Panc1 (cell line): ENCODE measurements at regions not wholly inside any gene's neighbourhood (a gene's known extent, or its start where the extent isn't known, plus 50 kb on each side); places are given as distances from the start of the nearest gene placed in this dataset.

Experiments
- ATAC-seq: fragments of 200-7000 bp; cut with Tn5 transposase; 2 replicates; pipeline ENCODE4 v1.9.1; 2020; ENCODE audit warnings: mild to moderate bottlenecking, moderate library complexity
- BruUV-seq: library from RNA; stranded (reverse); fragments of 400-500 nt; replicated peaks from 2 replicates; lab custom pipeline; 2021; lab: Mats Ljungman, UMichigan
- CTCF ChIA-PET: fragments of 300-600 bp; sonication (Branson Sonifier 250); formaldehyde crosslinking; loops from one replicate; lab custom pipeline; 2022; ENCODE audit warnings: antibody characterized with exemption; lab: Charles Lee
- POLR2A ChIA-PET: fragments of 300-600 bp; sonication (Branson Sonifier 250); formaldehyde crosslinking; loops from one replicate; lab custom pipeline; 2022; ENCODE audit warnings: antibody characterized with exemption; lab: Charles Lee
- DNase-seq: peaks from one replicate; pipeline ENCODE4 v3.0.0-alpha.2; 2010; ENCODE audit warnings: low read depth, low spot score
- H3K27ac ChIP-seq: 2 replicates; pipeline ENCODE4 v1.5.1; 2011; ENCODE audit warnings: mild to moderate bottlenecking, low read length, inconsistent platforms
- H3K27me3 ChIP-seq: fragments of 200-500 bp; sonication (Bioruptor generic); 2 replicates; pipeline ENCODE4 v1.6.0; 2014; ENCODE audit warnings: low read length, inconsistent platforms; ENCODE audit not compliant: control insufficient read depth, insufficient read depth
- H3K36me3 ChIP-seq: fragments of 200-500 bp; sonication (Bioruptor generic); 2 replicates; pipeline ENCODE4 v1.5.1; 2014; ENCODE audit warnings: inconsistent platforms, mild to moderate bottlenecking, low read length, moderate library complexity; ENCODE audit not compliant: control insufficient read depth, insufficient read depth
- H3K4me1 ChIP-seq: 2 replicates; pipeline ENCODE4 v1.5.1; 2011; ENCODE audit warnings: inconsistent platforms, mild to moderate bottlenecking, low read length, moderate library complexity; ENCODE audit not compliant: control insufficient read depth, insufficient read depth
- H3K4me3 ChIP-seq, 2 experiments: 2 replicates each; pipeline ENCODE4 v1.5.1; 2011 to 2012; ENCODE audit warnings: low read depth in 2 of 2, low read length in 2 of 2, mild to moderate bottlenecking in 2 of 2, inconsistent platforms in 1 of 2, moderate library complexity in 1 of 2
- H3K9me3 ChIP-seq: fragments of 200-500 bp; sonication (Bioruptor generic); 2 replicates; pipeline ENCODE4 v1.5.1; 2014; ENCODE audit warnings: low read depth, mild to moderate bottlenecking, inconsistent platforms, low read length, moderate library complexity; ENCODE audit not compliant: control insufficient read depth, insufficient read depth
- POLR2AphosphoS5 ChIP-seq: IDR thresholded peaks from 2 replicates; pipeline ENCODE4 v1.6.1; 2012; ENCODE audit warnings: mild to moderate bottlenecking, low read depth, low read length, moderate library complexity
- REST ChIP-seq, 2 experiments: IDR thresholded peaks; 2 replicates each; pipeline ENCODE4 v1.6.1; 2011 to 2012; ENCODE audit warnings: low read depth in 2 of 2, control low read depth in 1 of 2, low read length in 1 of 2, mild to moderate bottlenecking in 1 of 2, moderate library complexity in 1 of 2; ENCODE audit not compliant: insufficient read depth in 1 of 2
- SIN3A ChIP-seq: IDR thresholded peaks from 2 replicates; pipeline ENCODE4 v1.6.1; 2012; ENCODE audit warnings: low read depth, mild to moderate bottlenecking, low read length, moderate library complexity, borderline replicate concordance; ENCODE audit not compliant: insufficient read depth
- TCF7L2 ChIP-seq: IDR thresholded peaks from 2 replicates; pipeline ENCODE4 v1.6.1; 2011; ENCODE audit warnings: mild to moderate bottlenecking, low read depth, low read length, inconsistent platforms
- in situ Hi-C: cut with HindIII; loops from 2 replicates; pipeline ENCODE4 v1.10.0; 2016; ENCODE audit warnings: low sequenced_read_pairs, low pct_unique_long_range_greater_than_20kb
- intact Hi-C: fragments of 100-400 bp; cut with micrococcal nuclease; formaldehyde crosslinking; loops from one replicate; pipeline ENCODE4 v1.10.0; 2022; ENCODE audit not compliant: unreplicated experiment
- TF ChIP-seq, protein P1 (sequence below): fragments of 450-650 bp; IDR thresholded peaks from 2 replicates; pipeline ENCODE4 v1.5.1; 2017; ENCODE audit warnings: mild to moderate bottlenecking

- ChIA-PET POLR2A (no interaction called here), CTCF (interaction anchor here (0.7 kb wide), 1 partner anchor 25 kb away, joined by 4 read pairs; no protein-coding TSS in a partner anchor)
- no peak overlapping the region for H3K27ac ChIP-seq
- DNase-seq (no peak), ATAC-seq (no peak)
- no peaks in the 10 kb centered on the region for H3K36me3 ChIP-seq
- no TSS peak for BruUV-seq
- intact Hi-C loops (no loop called here), in situ Hi-C loops (no loop called here)
- no peak for TF ChIP-seq SIN3A
- TF ChIP-seq, protein P1, sequence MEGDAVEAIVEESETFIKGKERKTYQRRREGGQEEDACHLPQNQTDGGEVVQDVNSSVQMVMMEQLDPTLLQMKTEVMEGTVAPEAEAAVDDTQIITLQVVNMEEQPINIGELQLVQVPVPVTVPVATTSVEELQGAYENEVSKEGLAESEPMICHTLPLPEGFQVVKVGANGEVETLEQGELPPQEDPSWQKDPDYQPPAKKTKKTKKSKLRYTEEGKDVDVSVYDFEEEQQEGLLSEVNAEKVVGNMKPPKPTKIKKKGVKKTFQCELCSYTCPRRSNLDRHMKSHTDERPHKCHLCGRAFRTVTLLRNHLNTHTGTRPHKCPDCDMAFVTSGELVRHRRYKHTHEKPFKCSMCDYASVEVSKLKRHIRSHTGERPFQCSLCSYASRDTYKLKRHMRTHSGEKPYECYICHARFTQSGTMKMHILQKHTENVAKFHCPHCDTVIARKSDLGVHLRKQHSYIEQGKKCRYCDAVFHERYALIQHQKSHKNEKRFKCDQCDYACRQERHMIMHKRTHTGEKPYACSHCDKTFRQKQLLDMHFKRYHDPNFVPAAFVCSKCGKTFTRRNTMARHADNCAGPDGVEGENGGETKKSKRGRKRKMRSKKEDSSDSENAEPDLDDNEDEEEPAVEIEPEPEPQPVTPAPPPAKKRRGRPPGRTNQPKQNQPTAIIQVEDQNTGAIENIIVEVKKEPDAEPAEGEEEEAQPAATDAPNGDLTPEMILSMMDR, result no peak
- TF ChIP-seq TCF7L2, result no peak
- TF ChIP-seq POLR2AphosphoS5, result no peak
- no peak for TF ChIP-seq REST (IDR thresholded peaks at IDR 0.05; ENCODE audit: insufficient read depth in 1 of 2, low read depth in 2 of 2, low read length in 1 of 2)
- peaks cover 2% of the 10 kb centered on the region; the same call in 1 of the 2 replicates for H3K27me3 ChIP-seq
- H3K4me1 ChIP-seq, result no peaks in the 10 kb centered on the region
- H3K4me3 ChIP-seq, result no peak overlapping the region
- no peaks in the 10 kb centered on the region for H3K9me3 ChIP-seq
Observed at GRCh38 chr11:32200136-32200847, 109.4 kb downstream of the RCN1 start.

DNA sequence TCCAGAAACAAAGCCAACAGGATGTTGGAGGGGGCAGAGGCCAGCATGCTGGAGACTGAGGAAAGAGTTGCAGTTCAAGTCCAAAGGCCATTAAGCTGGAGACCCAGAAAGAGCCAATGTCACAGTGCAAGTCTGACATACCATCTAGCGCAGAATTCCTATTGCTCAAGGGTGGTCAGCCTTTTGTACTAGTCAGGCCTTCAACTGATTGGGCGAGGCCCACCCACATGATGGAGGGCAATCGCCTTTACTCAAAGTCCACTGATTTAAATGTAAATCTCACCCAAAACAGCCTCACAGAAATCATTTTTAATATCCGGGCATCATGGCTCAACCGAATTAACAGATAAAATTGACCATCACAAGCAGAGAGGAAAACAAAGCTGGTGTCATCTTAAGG lies 113.9 kb downstream of the RCN1 start:
- in situ Hi-C loops (no loop called here), intact Hi-C loops (no loop called here)
- BruUV-seq, result no TSS peak
- no peaks in the 10 kb centered on the region for H3K36me3 ChIP-seq
- ChIA-PET POLR2A (no interaction called here), CTCF (interaction anchor here (0.7 kb wide), 1 partner anchor 29 kb away, joined by 8 read pairs; no protein-coding TSS in a partner anchor)
- no peak overlapping the region for H3K4me3 ChIP-seq
- TF ChIP-seq REST (IDR thresholded peaks at IDR 0.05; ENCODE audit: insufficient read depth in 1 of 2, low read depth in 2 of 2, low read length in 1 of 2) (no peak), POLR2AphosphoS5 (no peak), TCF7L2 (no peak), SIN3A (no peak)
- TF ChIP-seq, protein P1, result no peak
- H3K9me3 ChIP-seq, result no peaks in the 10 kb centered on the region
- H3K27me3 ChIP-seq, result no peaks in the 10 kb centered on the region; the same call in 1 of the 2 replicates
- ATAC-seq (no peak), DNase-seq (no peak)
- H3K4me1 ChIP-seq, result no peaks in the 10 kb centered on the region
- H3K27ac ChIP-seq, result no peak overlapping the region
